Ovary (tissue), 3 donors: ENCODE measurements at regions not wholly inside any gene's neighbourhood (a gene's known extent, or its start where the extent isn't known, plus 50 kb on each side); places are given as distances from the start of the nearest gene placed in this dataset.

Experiments
- CTCF ChIP-seq, 3 donors: fragments of 450-650 bp in 2 of 3; fragments of 200-600 bp in 1 of 3; IDR thresholded peaks; one replicate each; pipeline versions ENCODE4 v1.5.1 to v1.8.0; 2016 to 2022; ENCODE audit warnings: antibody characterized with exemption in 3 of 3, mild to moderate bottlenecking in 1 of 3
- POLR2A ChIP-seq: fragments of 450-650 bp; IDR thresholded peaks from one replicate; pipeline ENCODE4 v1.6.1; 2017; ENCODE audit warnings: antibody characterized with exemption, mild to moderate bottlenecking, moderate library complexity
- donor health status: DM: no; HTN: no; CAD: no.

GRCh38 chr1:221841983-221842335 lies 100.1 kb upstream of the DUSP10 start:
- TF ChIP-seq POLR2A, result no peak
- no peak for TF ChIP-seq CTCF (IDR thresholded peaks at IDR 0.05)
